Activated CD8-positive, alpha-beta memory T cell treated with anti-CD3 and anti-CD28 coated beads for 48 hours (primary cell): ENCODE measurements at regions not wholly inside any gene's neighbourhood (a gene's known extent, or its start where the extent isn't known, plus 50 kb on each side); places are given as distances from the start of the nearest gene placed in this dataset.
"Not testable (repeated sequence)": the region's sequence is repeated elsewhere in the genome, so short reads cannot be mapped to it uniquely, and the experiment has no call there.

Experiments
- DNase-seq, 3 experiments: peaks; one replicate each; pipeline ENCODE4 v3.0.0-alpha.2; 2020; ENCODE audit warnings: low read depth in 2 of 3, low spot score in 2 of 3

DNA sequence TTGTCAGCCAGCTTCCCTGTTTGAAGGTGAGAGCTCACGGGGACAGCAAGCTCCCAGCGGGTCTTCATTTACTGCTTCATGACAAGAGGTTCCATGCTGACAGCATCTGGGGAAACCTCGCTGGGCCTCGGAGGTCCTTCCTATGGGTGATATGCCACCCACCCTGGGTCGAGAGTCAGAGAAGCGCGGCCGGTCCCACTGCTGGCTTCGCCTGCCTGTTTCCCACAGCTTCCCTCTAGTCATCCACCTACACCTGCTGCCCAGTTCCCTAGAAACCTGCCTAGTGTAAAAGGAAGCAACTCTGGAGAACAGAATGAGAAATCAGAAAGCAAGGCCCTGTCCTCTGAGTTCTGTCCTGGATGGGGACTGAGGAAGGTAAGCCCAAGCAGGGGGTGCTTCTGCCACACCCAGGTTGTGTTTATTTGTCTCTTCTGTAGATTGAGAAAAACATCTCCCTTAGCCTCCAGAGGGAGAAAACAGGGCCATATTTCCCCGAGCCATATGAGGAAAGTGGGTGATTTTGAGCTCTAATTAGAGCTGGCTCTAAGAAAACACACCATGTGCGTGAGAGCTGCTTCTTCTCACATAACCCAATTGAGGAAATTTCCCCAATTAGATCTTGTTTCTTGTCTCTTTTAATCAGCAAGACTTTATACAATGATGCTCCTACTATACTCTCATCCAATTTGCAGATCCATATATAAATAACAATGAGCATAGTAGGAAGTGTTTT, 504.3 kb downstream of the IRS2 start:
- DNase-seq: no peak

DNA sequence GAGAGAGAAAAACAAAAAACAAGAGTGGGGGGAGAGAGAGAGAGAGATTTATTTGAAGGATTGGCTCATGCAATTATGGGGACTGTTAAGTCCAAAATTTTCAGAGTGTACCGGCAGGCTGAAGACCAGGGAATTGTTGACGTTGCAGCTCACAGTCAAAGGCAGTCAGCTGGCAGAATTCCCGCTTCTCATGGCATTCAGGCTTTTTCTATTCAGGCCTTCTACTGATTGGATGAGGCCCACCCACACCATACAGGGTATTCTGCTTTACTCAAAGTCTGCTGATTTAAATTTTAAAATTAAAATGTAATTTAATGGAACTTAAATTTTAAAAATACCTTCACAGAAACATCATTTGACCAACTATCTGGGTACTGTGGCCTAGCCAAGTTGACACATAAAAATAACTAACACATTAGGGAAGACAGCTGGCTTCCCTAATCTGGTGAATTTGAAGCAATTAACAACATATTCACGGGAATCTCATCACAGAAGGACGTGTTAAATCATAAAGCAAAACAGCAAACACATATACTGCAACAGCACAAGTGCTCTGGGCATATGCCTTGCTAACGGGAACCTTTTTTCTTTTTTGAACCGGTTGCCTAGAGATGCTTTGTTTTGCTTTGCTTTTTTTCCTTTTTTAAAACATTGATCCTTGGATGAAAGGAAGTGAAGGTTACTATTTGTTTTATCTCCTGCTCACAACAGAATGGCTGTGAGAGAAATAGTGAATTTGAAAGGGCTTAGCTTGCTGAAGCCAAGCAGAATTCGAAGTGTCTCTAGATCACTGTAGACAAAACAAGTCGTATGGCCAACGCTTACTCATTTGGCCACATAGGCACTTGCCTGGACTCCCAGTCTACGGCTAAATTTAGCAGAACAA, 505.1 kb downstream of the IRS2 start:
- no peak for DNase-seq

DNA sequence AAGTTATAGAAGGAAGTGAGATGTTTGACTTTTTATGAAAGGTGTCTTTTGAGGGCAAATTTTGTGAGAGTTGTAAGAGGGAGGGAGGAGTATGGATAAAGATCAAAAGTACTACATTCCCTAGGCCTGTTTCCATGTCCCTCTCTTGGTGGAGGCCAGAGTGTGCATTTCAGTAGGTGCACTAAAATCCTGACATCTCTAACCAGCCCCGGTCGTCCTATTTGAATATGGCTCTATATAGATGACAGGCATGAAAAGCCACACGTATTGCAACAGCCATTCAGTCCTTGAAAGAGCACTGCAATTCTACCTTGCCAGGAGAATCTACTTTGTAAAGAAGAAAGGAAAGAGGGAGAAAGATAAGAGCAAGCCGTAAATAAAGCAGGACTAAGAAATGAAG, 510.1 kb downstream of the IRS2 start:
- no peak for DNase-seq

DNA sequence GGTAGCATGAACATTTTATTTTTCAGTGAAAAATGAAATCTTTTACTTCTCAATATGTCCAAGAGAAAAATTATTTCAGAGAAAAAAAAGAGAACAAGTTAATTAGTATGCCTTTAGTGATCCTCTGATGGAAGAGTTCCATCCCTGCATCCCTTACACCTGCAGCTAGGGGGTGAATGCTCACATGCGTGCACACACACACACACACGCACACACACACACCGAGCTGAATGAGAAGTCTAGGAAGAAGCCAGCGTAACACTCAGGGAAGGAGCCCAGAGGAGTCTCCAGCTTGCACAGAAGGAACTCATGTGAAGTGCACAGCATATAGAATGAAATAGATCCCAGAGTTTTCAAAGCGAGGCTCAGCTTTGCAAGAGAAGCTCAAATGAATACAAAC, 510.5 kb downstream of the IRS2 start:
- no peak for DNase-seq

DNA sequence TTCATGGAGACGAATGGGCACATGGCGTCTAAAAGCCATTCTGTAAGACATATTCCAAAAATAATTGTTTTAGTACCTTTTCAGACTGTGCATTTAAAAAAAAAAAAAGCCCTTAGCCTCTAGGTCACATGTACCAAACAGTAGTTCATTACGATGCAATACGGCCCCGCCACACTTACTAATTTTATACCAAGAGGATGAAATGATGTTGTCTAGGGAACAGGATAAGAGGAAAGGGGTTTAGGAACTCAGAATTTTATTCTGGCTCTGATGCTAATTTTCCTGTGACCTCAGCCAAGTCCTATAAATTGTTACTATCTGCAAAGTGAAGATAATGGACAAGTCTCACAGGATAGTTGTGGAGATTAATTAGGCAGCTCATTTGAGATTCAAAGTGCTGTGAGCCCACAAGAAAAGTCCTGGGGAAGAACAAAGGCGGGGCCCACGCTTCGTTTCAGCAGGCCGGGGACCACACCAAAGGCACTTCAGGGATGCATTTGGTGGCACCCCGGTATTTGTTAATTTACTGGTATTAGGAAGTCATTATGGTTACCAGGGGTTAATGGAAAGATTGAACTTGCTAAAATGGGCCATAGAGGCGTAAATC, 511.1 kb downstream of the IRS2 start:
- no peak for DNase-seq

DNA sequence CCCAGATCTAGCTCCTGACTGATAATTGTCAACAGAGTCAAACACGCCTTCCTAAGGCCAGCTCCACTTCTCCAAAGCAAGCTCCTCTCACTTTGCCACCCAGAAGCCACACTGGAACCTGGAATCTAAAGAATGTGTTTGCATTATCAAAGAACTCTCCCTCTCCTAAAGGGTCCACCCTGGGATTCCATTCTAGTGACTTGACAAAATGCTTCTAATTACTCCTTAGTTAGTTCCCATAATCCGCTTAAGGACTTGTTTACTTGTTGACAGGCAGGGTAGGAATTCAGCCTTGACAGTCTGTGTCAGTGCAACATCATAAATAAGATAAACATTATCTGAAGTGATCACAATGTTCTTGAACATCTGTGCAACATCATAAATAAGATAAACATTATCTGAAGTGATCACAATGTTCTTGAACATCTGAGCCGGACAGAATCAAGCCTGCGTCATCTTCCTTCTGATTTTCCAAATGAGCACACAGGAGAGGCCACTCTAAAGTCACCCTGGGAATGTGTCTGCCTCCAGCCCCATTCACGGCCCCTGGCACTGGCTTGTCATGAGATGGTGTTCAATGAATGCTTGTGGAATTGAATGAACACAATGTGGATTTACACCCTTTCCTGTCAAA, 512.1 kb downstream of the IRS2 start:
- no peak for DNase-seq

DNA sequence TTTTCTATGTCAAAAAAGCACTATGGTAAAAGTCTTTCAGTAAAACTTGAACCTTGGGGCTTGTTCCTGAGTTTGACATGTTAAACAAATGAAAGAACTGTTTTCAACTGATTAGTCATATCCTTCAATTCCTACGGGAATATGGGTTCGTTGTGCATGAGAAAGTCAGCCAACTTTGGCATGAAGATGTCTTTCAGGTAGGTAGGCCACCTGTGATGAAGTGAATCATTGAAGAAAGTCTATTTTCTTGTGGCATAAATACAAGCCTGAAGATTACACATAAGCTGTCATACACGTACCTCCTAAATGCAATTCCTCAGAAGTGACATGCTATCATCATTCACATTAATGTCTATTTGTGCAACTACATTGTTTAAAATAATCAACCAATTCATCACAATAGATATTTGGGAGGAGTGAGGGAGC, 513.0 kb downstream of the IRS2 start:
- no peak for DNase-seq

DNA sequence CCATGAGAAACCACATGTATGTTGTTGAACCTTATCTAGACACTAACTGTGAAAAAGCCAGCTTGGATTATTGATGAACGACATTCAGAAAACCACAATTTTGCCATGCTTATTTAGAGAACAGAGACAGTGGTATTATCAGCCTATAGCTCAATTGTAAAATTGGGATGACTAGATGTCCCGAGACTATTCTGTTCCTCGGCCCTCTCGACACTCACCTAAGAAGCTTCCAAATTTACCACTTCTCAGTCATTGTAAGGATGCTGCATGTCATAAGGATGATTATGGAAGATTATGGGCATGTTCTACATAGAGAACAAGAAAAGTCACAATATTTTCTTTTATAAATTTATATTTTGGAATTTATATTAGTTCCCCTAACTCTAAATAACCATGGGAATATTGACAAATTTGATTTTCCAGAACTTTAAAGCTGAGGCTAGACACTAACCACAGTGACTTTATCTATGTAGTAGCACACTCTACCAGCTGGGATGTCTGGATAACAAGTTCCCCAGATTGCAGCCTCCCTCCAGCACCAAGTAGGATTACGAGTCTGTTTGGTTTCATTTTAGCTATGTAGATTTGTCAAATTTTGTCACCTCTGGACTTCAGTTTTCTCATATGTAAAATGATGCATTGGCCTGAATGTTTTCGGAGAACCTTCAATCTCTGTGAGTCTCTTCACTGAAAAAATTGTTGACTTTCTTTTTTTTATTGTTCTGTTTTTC, 513.6 kb downstream of the IRS2 start:
- DNase-seq: no peak

DNA sequence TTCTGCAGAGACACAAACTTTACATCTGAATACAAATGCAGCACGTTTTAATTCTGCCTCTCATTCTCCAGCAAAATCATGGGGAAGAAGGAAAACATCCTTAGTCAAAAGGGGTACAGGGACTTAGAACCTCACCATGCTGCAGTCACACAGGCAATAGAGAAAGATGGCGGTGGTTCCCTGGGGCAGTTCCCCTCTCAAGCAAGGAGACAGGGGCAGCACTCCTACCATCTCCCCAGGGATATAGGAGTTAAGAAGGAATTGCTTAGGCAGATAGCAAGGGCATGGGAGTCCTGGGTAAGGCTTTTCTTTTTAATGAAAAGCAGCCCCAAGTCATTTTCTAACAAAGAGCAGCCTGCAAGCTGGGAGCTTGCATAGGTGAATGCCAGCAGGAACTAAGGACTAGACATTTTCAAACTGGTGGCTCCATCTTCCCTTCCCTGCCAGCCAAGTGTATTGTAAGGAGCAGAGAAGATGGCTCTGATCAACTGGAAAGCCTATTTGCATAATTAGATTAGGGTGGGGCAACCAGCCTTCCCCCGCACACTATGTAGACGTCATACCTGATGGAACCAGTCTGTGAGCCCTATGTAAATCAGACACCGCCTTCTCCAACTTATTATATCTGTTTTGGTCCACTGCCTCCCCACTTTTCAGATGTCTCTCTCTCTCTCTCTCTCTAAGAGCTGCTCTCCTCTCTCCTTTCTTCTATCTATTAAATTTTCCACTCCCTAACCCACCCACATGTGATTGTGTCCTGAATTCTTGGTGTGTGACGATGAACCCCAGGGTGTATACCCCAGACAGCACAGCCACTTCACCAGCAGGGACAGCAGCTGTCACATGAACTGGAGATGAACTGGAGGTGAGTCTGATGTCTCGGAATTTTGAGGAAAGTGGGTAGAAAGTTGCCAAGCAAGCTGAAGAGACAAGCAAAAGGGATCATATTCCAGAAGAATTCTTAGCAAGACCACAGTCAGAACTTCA, 514.5 kb downstream of the IRS2 start:
- no peak for DNase-seq

DNA sequence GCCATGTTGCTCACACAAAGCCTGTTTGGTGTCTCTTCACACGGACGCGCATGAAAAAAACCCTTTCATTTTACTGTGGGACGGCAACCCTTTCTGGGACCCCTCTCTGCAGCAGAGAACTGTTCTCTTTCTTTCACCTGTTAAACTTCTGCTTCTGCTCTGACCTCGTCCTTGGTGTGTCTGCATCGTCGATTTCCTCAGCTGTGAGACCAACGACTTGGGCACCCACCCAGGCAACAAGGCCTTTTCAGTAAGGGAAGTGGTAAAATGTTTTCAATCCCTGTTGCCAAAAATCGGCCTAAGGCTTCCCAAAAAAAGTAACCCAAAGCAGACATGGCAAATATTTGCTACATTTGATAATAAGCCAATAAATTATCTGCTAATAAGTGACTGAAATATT, 515.3 kb downstream of the IRS2 start:
- DNase-seq: no peak

DNA sequence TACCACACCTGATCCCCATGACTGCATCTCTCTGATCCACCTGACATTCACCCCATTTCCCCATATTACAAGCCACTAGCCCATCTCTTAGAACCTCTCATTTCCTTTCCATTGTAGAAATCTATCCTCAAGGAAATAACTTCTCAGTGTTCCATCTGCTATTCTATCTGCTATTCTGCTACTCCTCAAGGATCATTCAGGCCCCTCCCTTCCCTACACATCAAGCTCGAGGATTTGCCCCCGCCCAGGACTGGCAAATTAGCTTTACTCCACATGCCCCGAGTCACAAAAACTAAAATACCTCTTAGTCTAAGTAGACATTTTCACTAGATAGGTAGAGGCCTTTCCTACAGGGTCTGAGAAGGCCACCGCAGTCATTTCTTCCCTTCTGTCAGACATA, 517.0 kb downstream of the IRS2 start:
- DNase-seq: not testable (repeated sequence)

DNA sequence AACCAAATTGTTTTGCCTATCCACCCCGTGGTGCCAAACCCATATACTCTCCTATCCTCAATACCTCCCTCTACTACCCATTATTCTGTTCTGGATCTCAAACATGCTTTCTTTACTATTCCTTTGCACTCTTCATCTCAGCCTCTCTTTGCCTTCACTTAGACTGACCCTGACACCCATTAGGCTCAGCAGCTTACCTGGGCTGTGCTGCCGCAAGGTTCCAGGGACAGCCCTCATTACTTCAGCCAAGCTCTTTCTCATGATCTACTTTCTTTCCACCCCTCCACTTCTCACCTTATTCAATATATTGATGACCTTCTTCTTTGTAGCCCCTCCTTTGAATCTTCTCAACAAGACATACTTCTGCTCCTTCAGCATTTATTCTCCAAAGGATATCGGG, 517.9 kb downstream of the IRS2 start:
- DNase-seq: not testable (repeated sequence)

DNA sequence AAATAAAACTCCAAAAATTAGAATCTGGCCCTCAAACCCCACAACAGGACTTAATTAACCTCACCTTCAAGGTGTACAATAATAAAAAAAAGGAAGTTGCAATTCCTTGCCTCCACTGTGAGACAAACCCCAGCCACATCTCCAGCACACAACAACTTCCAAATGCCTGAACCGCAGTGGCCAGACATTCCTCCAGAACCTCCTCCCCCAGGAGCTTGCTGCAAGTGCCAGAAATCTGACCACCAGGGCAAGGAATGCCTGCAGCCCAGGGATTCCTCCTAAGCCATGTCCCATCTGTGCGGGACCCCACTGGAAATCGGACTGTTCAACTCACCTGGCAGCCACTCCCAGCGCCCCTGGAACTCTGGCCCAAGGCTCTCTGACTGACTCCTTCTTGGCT, 519.0 kb downstream of the IRS2 start:
- DNase-seq: not testable (repeated sequence)

DNA sequence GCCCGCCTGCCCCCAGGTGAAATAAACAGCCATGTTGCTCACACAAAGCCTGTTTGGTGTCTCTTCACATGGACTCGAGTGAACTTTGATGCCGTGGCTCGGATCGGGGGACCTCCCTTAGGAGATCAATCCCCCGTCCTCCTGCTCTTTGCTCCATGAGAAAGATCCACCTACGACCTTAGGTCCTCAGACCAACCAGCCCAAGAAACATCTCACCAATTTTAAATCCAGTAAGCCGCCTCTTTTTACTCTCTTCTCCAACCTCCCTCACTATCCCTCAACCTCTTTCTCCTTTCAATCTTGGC, 521.0 kb downstream of the IRS2 start:
- DNase-seq: not testable (repeated sequence)

DNA sequence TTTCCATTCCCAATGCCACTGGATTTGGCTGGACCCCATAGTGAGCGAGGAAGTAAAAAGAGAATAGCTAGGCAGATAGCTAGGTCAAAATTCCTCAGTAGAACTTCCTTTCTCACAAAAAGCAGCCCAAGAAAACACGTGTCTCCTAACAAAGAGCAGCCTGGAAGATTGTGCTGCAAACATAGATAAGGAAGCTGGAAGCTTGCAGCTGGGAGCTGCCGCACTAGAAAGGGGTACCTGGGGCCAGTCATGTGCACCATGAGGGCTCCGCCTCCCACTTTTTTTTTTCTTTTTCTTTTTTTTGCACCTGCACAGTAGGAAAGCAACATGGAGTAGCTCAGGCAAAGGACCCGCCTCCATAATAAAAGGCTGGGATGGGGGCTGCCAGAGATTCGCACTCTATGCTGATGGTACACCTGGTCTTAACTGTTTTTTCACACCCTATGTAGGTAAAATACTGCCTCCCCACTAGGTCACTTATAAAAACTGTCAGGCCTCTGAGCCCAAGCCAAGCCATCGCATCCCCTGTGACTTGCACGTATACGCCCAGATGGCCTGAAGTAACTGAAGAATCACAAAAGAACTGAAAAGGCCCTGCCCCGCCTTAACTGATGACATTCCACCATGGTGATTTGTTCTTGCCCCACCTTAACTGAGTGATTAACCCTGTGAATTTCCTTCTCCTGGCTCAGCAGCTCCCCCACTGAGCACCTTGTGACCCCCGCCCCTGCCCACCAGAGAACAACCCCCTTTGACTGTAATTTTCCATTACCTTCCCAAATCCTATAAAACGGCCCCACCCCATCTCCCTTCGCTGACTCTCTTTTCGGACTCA, 521.6 kb downstream of the IRS2 start:
- DNase-seq: not testable (repeated sequence)

DNA sequence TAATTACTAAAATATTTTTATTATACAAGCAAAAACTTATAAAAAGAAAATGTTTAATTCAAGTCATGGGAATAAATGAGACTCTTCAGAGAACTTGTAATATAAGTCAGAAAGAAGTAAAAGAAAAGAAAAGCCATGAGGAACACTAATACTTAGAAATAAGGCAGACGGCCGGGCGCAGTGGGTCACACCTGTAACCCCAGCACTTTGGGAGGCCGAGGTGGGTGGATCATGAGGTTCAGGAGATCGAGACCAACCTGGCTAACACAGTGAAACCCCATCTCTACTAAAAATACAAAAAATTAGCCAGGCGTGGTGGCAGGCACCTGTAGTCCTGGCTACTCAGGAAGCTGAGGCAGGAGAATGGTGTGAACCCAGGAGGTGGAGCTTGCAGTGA, 528.6 kb downstream of the IRS2 start:
- DNase-seq: not testable (repeated sequence)
